ENCODE measurements at regions not wholly inside any gene's neighbourhood (a gene's known extent, or its start where the extent isn't known, plus 50 kb on each side); places are given as distances from the start of the nearest gene placed in this dataset.

- Histone ChIP-seq H3K4me1 (ENCODE audit: insufficient read depth, low read length) (peaks cover 23% of the 10 kb centered on the region), H3K27me3 (ENCODE audit: insufficient read depth, low read length) (no peaks in the 10 kb centered on the region), H2AFZ (ENCODE audit: low read depth, low read length) (no peak overlapping the region), H3K4me3 (ENCODE audit: low read length) (no peak overlapping the region), H3K9me3 (ENCODE audit: low read length) (peaks cover 2% of the 10 kb centered on the region), H3K36me3 (ENCODE audit: insufficient read depth, low read length) (no peaks in the 10 kb centered on the region)
Measured at GRCh38 chr7:20267482-20267881, 50.3 kb upstream of the MACC1 start.

- Histone ChIP-seq H2AFZ (ENCODE audit: low read depth, low read length) (no peak overlapping the region), H3K36me3 (ENCODE audit: insufficient read depth, low read length) (no peaks in the 10 kb centered on the region), H3K4me1 (ENCODE audit: insufficient read depth, low read length) (peaks cover 17% of the 10 kb centered on the region), H3K9me3 (ENCODE audit: low read length) (peaks cover 2% of the 10 kb centered on the region), H3K27me3 (ENCODE audit: insufficient read depth, low read length) (no peaks in the 10 kb centered on the region), H3K4me3 (ENCODE audit: low read length) (no peak overlapping the region)
Measured at GRCh38 chr7:20268824-20269223, 51.6 kb upstream of the MACC1 start.

GRCh38 chr7:20269726-20270125 is 52.5 kb upstream of the MACC1 start:
- Histone ChIP-seq H2AFZ (ENCODE audit: low read depth, low read length) (no peak overlapping the region), H3K4me1 (ENCODE audit: insufficient read depth, low read length) (peaks cover 8% of the 10 kb centered on the region), H3K27me3 (ENCODE audit: insufficient read depth, low read length) (no peaks in the 10 kb centered on the region), H3K36me3 (ENCODE audit: insufficient read depth, low read length) (no peaks in the 10 kb centered on the region), H3K9me3 (ENCODE audit: low read length) (peaks cover 2% of the 10 kb centered on the region), H3K4me3 (ENCODE audit: low read length) (no peak overlapping the region)

- Histone ChIP-seq H3K4me3 (ENCODE audit: low read length) (no peak overlapping the region), H3K9me3 (ENCODE audit: low read length) (peaks cover 2% of the 10 kb centered on the region), H3K27me3 (ENCODE audit: insufficient read depth, low read length) (no peaks in the 10 kb centered on the region), H3K36me3 (ENCODE audit: insufficient read depth, low read length) (no peaks in the 10 kb centered on the region), H2AFZ (ENCODE audit: low read depth, low read length) (no peak overlapping the region), H3K4me1 (ENCODE audit: insufficient read depth, low read length) (peaks cover 2% of the 10 kb centered on the region)
Measured at GRCh38 chr7:20270371-20270770, 53.2 kb upstream of the MACC1 start.

GRCh38 chr7:20270867-20271266 is 53.7 kb upstream of the MACC1 start:
- H3K4me1 ChIP-seq (ENCODE audit: insufficient read depth, low read length), result no peaks in the 10 kb centered on the region
- no peak overlapping the region for H3K4me3 ChIP-seq (ENCODE audit: low read length)
- H3K9me3 ChIP-seq (ENCODE audit: low read length), result peaks cover 2% of the 10 kb centered on the region
- H3K36me3 ChIP-seq (ENCODE audit: insufficient read depth, low read length), result no peaks in the 10 kb centered on the region
- H3K27me3 ChIP-seq (ENCODE audit: insufficient read depth, low read length), result no peaks in the 10 kb centered on the region
- peak overlapping the region; percentile 9 for H2AFZ ChIP-seq (ENCODE audit: low read depth, low read length)

- H3K27me3 ChIP-seq (ENCODE audit: insufficient read depth, low read length), result no peaks in the 10 kb centered on the region
Measured at GRCh38 chr7:20275637-20276036, 55.1 kb upstream of the ITGB8 start.

GRCh38 chr7:20276705-20277472 is 53.8 kb upstream of the ITGB8 start:
- Histone ChIP-seq H3K4me1 (ENCODE audit: insufficient read depth, low read length) (no peaks in the 10 kb centered on the region), H3K9me3 (ENCODE audit: low read length) (no peaks in the 10 kb centered on the region), H3K4me3 (ENCODE audit: low read length) (no peak overlapping the region), H3K36me3 (ENCODE audit: insufficient read depth, low read length) (no peaks in the 10 kb centered on the region), H3K27me3 (ENCODE audit: insufficient read depth, low read length) (no peaks in the 10 kb centered on the region), H2AFZ (ENCODE audit: low read depth, low read length) (no peak overlapping the region)

More at GRCh38 chr7:20275637-20276036, 55.1 kb upstream of the ITGB8 start:
- Histone ChIP-seq H3K4me1 (ENCODE audit: insufficient read depth, low read length) (no peaks in the 10 kb centered on the region), H3K9me3 (ENCODE audit: low read length) (no peaks in the 10 kb centered on the region), H3K4me3 (ENCODE audit: low read length) (no peak overlapping the region), H2AFZ (ENCODE audit: low read depth, low read length) (no peak overlapping the region), H3K36me3 (ENCODE audit: insufficient read depth, low read length) (no peaks in the 10 kb centered on the region)

- Histone ChIP-seq H3K4me1 (ENCODE audit: insufficient read depth, low read length) (no peaks in the 10 kb centered on the region), H2AFZ (ENCODE audit: low read depth, low read length) (no peak overlapping the region)
Measured at GRCh38 chr7:20279979-20280378, 50.7 kb upstream of the ITGB8 start.

GRCh38 chr7:20280475-20281351 is 50.0 kb upstream of the ITGB8 start:
- no peak overlapping the region for H3K4me3 ChIP-seq (ENCODE audit: low read length)
- no peaks in the 10 kb centered on the region for H3K36me3 ChIP-seq (ENCODE audit: insufficient read depth, low read length)
- no peaks in the 10 kb centered on the region for H3K9me3 ChIP-seq (ENCODE audit: low read length)
- H3K4me1 ChIP-seq (ENCODE audit: insufficient read depth, low read length), result no peaks in the 10 kb centered on the region
- no peaks in the 10 kb centered on the region for H3K27me3 ChIP-seq (ENCODE audit: insufficient read depth, low read length)
- no peak overlapping the region for H2AFZ ChIP-seq (ENCODE audit: low read depth, low read length)

More at GRCh38 chr7:20279979-20280378, 50.7 kb upstream of the ITGB8 start:
- Histone ChIP-seq H3K27me3 (ENCODE audit: insufficient read depth, low read length) (no peaks in the 10 kb centered on the region), H3K36me3 (ENCODE audit: insufficient read depth, low read length) (no peaks in the 10 kb centered on the region), H3K4me3 (ENCODE audit: low read length) (no peak overlapping the region), H3K9me3 (ENCODE audit: low read length) (no peaks in the 10 kb centered on the region)
